ENCODE measurements at regions not wholly inside any gene's neighbourhood (a gene's known extent, or its start where the extent isn't known, plus 50 kb on each side); places are given as distances from the start of the nearest gene placed in this dataset.

GRCh38 chr11:23502389-23502788 is 642.1 kb upstream of the CCDC179 start:
- WGBS, 5 donors = 89 to 96% (median 91%) methylated on average over 3 of the region's 3 CpGs

GRCh38 chr11:23502826-23503225 is 642.6 kb upstream of the CCDC179 start:
- Histone ChIP-seq H3K4me1 (no peaks in the 10 kb centered on the region), H3K27me3 (no peaks in the 10 kb centered on the region), H3K36me3 (no peaks in the 10 kb centered on the region), H3K27ac (no peak overlapping the region), H3K4me3 (no peak overlapping the region), H3K9me3 (no peaks in the 10 kb centered on the region)
- DNase-seq = no peak
- intact Hi-C loops (cut with DNase I; ENCODE audit: low total_unique reads) = no loop called here
- TF ChIP-seq CTCF (IDR thresholded peaks at IDR 0.05) = no peak
- no peak for TF ChIP-seq POLR2A (IDR thresholded peaks at IDR 0.05)
- no peak for TF ChIP-seq POLR2AphosphoS5 (IDR thresholded peaks at IDR 0.05)
- 30 to 60% (median 47%) methylated on average over 1 of the region's 1 CpG for WGBS, 5 donors

More at GRCh38 chr11:23502389-23502788, 642.1 kb upstream of the CCDC179 start:
- Histone ChIP-seq H3K4me3 (no peak overlapping the region), H3K4me1 (no peaks in the 10 kb centered on the region), H3K36me3 (no peaks in the 10 kb centered on the region), H3K9me3 (no peaks in the 10 kb centered on the region), H3K27me3 (no peaks in the 10 kb centered on the region), H3K27ac (no peak overlapping the region)
- DNase-seq = no peak
- intact Hi-C loops (cut with DNase I; ENCODE audit: low total_unique reads) = no loop called here
- TF ChIP-seq POLR2A (IDR thresholded peaks at IDR 0.05) = no peak
- no peak for TF ChIP-seq CTCF (IDR thresholded peaks at IDR 0.05)

- no peaks in the 10 kb centered on the region for H3K36me3 ChIP-seq
- intact Hi-C loops (cut with DNase I; ENCODE audit: low total_unique reads) = no loop called here
Measured at GRCh38 chr11:23509023-23509422, 648.7 kb upstream of the CCDC179 start.

GRCh38 chr11:23509821-23510220 is 649.5 kb upstream of the CCDC179 start:
- no peaks in the 10 kb centered on the region for H3K4me1 ChIP-seq
- no peak overlapping the region for H3K27ac ChIP-seq
- DNase-seq = no peak
- H3K9me3 ChIP-seq = no peaks in the 10 kb centered on the region
- H3K27me3 ChIP-seq = no peaks in the 10 kb centered on the region
- intact Hi-C loops (cut with DNase I; ENCODE audit: low total_unique reads) = no loop called here
- TF ChIP-seq CTCF (IDR thresholded peaks at IDR 0.05) (no peak), POLR2AphosphoS5 (IDR thresholded peaks at IDR 0.05) (no peak), EP300 (IDR thresholded peaks at IDR 0.05) (no peak), POLR2A (IDR thresholded peaks at IDR 0.05) (no peak)
- whole genome bisulfite sequencing, 5 donors = 65 to 86% (median 77%) methylated on average over 2 of the region's 2 CpGs
- H3K36me3 ChIP-seq = no peaks in the 10 kb centered on the region
- no peak overlapping the region for H3K4me3 ChIP-seq

More at GRCh38 chr11:23509023-23509422, 648.7 kb upstream of the CCDC179 start:
- no peak for DNase-seq
- H3K4me1 ChIP-seq = no peaks in the 10 kb centered on the region
- no peak for TF ChIP-seq EP300 (IDR thresholded peaks at IDR 0.05)
- no peak overlapping the region for H3K27ac ChIP-seq
- no peaks in the 10 kb centered on the region for H3K9me3 ChIP-seq
- no peak overlapping the region for H3K4me3 ChIP-seq
- H3K27me3 ChIP-seq = no peaks in the 10 kb centered on the region

GRCh38 chr11:23519194-23519593 is 658.9 kb upstream of the CCDC179 start:
- WGBS, 5 donors = 41 to 72% (median 69%) methylated on average over 2 of the region's 2 CpGs
- no peaks in the 10 kb centered on the region for H3K36me3 ChIP-seq
- no peaks in the 10 kb centered on the region for H3K4me1 ChIP-seq
- no peaks in the 10 kb centered on the region for H3K27me3 ChIP-seq
- no peaks in the 10 kb centered on the region for H3K9me3 ChIP-seq
- H3K27ac ChIP-seq = no peak overlapping the region
- DNase-seq = no peak
- H3K4me3 ChIP-seq = no peak overlapping the region
- intact Hi-C loops (cut with DNase I; ENCODE audit: low total_unique reads) = no loop called here
- TF ChIP-seq POLR2A (IDR thresholded peaks at IDR 0.05) (no peak), EP300 (IDR thresholded peaks at IDR 0.05) (no peak), CTCF (IDR thresholded peaks at IDR 0.05) (no peak), POLR2AphosphoS5 (IDR thresholded peaks at IDR 0.05) (no peak)

Measured in stomach (tissue), 8 donors.